Liver (tissue), 3 donors: ENCODE measurements at regions not wholly inside any gene's neighbourhood (a gene's known extent, or its start where the extent isn't known, plus 50 kb on each side); places are given as distances from the start of the nearest gene placed in this dataset.

Source experiments
- EGR1 ChIP-seq, 2 donors: IDR thresholded peaks; 2 replicates each; pipeline ENCODE4 v1.6.1; 2016 to 2018; ENCODE audit warnings: antibody characterized with exemption in 2 of 2, low read depth in 2 of 2
- GABPA ChIP-seq, 2 donors: IDR thresholded peaks in 1 of 2; conservative IDR thresholded peaks in 1 of 2; 2 replicates each; pipeline ENCODE4 v1.6.1; 2016; ENCODE audit warnings: antibody characterized with exemption in 2 of 2, mild to moderate bottlenecking in 1 of 2, moderate library complexity in 1 of 2
- JUND ChIP-seq, 2 donors: IDR thresholded peaks; 2 replicates each; pipeline ENCODE4 v1.6.1; 2016; ENCODE audit warnings: antibody characterized with exemption in 2 of 2
- NR2F2 ChIP-seq: IDR thresholded peaks from 2 replicates; pipeline ENCODE4 v1.6.1; 2016; ENCODE audit warnings: antibody characterized with exemption
- RAD21 ChIP-seq, 2 donors: IDR thresholded peaks; 2 replicates each; pipeline ENCODE4 v1.6.1; 2016; ENCODE audit warnings: antibody characterized with exemption in 2 of 2, mild to moderate bottlenecking in 2 of 2
- TAF1 ChIP-seq: conservative IDR thresholded peaks from 2 replicates; pipeline ENCODE4 v1.6.1; 2016; ENCODE audit warnings: antibody characterized with exemption, mild to moderate bottlenecking
- YY1 ChIP-seq: IDR thresholded peaks from 2 replicates; pipeline ENCODE4 v1.6.1; 2016; ENCODE audit warnings: antibody characterized with exemption, mild to moderate bottlenecking
- TF ChIP-seq, protein P1 (sequence below): fragments of 150-350 bp; IDR thresholded peaks from 2 replicates; pipeline ENCODE4 v1.5.1; 2017; ENCODE audit warnings: improper control_type of control experiment, low read depth, low read length; ENCODE audit not compliant: missing input control
- TF ChIP-seq, protein P2 (sequence below): IDR thresholded peaks from 2 replicates; pipeline ENCODE4 v1.6.1; 2016; ENCODE audit warnings: antibody characterized with exemption
- TF ChIP-seq, protein P3 (sequence below): IDR thresholded peaks from 2 replicates; pipeline ENCODE4 v1.6.1; 2016; ENCODE audit warnings: antibody characterized with exemption, mild to moderate bottlenecking
- TF ChIP-seq, protein P4 (sequence below): IDR thresholded peaks from 2 replicates; pipeline ENCODE4 v1.6.1; 2016; ENCODE audit warnings: antibody characterized with exemption
- donor health status: healthy.
- donor health status: healthy.

DNA sequence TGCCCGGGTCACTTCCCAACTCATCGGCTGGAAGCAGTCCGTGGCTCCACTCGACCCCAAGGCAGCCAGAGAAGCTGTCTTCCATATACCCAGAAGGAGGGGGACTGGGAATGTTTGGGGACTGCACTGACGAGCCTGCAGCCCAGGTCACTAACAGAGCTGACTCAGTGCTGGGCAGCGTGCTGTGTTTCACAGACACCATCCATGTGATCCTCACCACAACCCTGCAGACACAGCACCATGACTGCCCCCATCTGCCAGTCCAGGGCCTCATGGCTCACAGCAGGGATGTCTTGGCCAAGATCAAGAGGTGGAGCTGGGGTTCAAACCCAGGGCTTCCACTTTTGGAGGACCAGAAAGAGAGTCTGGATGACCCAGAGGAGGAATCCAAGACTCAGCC, 67.9 kb downstream of the KLHDC7A start:
- TF ChIP-seq, protein P1, sequence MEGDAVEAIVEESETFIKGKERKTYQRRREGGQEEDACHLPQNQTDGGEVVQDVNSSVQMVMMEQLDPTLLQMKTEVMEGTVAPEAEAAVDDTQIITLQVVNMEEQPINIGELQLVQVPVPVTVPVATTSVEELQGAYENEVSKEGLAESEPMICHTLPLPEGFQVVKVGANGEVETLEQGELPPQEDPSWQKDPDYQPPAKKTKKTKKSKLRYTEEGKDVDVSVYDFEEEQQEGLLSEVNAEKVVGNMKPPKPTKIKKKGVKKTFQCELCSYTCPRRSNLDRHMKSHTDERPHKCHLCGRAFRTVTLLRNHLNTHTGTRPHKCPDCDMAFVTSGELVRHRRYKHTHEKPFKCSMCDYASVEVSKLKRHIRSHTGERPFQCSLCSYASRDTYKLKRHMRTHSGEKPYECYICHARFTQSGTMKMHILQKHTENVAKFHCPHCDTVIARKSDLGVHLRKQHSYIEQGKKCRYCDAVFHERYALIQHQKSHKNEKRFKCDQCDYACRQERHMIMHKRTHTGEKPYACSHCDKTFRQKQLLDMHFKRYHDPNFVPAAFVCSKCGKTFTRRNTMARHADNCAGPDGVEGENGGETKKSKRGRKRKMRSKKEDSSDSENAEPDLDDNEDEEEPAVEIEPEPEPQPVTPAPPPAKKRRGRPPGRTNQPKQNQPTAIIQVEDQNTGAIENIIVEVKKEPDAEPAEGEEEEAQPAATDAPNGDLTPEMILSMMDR = no peak
- TF ChIP-seq TAF1 = no peak
- TF ChIP-seq, protein P2, sequence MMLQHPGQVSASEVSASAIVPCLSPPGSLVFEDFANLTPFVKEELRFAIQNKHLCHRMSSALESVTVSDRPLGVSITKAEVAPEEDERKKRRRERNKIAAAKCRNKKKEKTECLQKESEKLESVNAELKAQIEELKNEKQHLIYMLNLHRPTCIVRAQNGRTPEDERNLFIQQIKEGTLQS = no peak
- TF ChIP-seq, protein P3, sequence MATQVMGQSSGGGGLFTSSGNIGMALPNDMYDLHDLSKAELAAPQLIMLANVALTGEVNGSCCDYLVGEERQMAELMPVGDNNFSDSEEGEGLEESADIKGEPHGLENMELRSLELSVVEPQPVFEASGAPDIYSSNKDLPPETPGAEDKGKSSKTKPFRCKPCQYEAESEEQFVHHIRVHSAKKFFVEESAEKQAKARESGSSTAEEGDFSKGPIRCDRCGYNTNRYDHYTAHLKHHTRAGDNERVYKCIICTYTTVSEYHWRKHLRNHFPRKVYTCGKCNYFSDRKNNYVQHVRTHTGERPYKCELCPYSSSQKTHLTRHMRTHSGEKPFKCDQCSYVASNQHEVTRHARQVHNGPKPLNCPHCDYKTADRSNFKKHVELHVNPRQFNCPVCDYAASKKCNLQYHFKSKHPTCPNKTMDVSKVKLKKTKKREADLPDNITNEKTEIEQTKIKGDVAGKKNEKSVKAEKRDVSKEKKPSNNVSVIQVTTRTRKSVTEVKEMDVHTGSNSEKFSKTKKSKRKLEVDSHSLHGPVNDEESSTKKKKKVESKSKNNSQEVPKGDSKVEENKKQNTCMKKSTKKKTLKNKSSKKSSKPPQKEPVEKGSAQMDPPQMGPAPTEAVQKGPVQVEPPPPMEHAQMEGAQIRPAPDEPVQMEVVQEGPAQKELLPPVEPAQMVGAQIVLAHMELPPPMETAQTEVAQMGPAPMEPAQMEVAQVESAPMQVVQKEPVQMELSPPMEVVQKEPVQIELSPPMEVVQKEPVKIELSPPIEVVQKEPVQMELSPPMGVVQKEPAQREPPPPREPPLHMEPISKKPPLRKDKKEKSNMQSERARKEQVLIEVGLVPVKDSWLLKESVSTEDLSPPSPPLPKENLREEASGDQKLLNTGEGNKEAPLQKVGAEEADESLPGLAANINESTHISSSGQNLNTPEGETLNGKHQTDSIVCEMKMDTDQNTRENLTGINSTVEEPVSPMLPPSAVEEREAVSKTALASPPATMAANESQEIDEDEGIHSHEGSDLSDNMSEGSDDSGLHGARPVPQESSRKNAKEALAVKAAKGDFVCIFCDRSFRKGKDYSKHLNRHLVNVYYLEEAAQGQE = no peak
- TF ChIP-seq YY1 = no peak
- TF ChIP-seq, protein P4, sequence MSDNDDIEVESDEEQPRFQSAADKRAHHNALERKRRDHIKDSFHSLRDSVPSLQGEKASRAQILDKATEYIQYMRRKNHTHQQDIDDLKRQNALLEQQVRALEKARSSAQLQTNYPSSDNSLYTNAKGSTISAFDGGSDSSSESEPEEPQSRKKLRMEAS = no peak
- no peak for TF ChIP-seq JUND (IDR thresholded peaks at IDR 0.05)
- no peak for TF ChIP-seq GABPA (IDR thresholded peaks at IDR 0.05 in 1 of 2, conservative IDR thresholded peaks at IDR 0.05 in 1 of 2)
- TF ChIP-seq NR2F2 = no peak
- no peak for TF ChIP-seq RAD21 (IDR thresholded peaks at IDR 0.05)
- TF ChIP-seq EGR1 (IDR thresholded peaks at IDR 0.05; ENCODE audit: low read depth in 2 of 2) = no peak
